Erythroblast (primary cell): ENCODE measurements at regions not wholly inside any gene's neighbourhood (a gene's known extent, or its start where the extent isn't known, plus 50 kb on each side); places are given as distances from the start of the nearest gene placed in this dataset.

Experiments
- GATA1 ChIP-seq: IDR thresholded peaks from 2 replicates; pipeline ENCODE4 v1.6.1; 2011; ENCODE audit warnings: low read depth, mild to moderate bottlenecking, control low read depth, low read length, moderate library complexity
- POLR2A ChIP-seq: IDR thresholded peaks from 2 replicates; pipeline ENCODE4 v1.6.1; 2011; ENCODE audit warnings: mild to moderate bottlenecking, low read length

GRCh38 chr5:101942321-101942882, 353.7 kb downstream of the SLCO4C1 start:
- TF ChIP-seq POLR2A (no peak), GATA1 (no peak)
